ENCODE measurements at regions not wholly inside any gene's neighbourhood (a gene's known extent, or its start where the extent isn't known, plus 50 kb on each side); places are given as distances from the start of the nearest gene placed in this dataset.
A peak's percentile ranks its signal among the peaks of the same experiment; 100 is the strongest.

DNA sequence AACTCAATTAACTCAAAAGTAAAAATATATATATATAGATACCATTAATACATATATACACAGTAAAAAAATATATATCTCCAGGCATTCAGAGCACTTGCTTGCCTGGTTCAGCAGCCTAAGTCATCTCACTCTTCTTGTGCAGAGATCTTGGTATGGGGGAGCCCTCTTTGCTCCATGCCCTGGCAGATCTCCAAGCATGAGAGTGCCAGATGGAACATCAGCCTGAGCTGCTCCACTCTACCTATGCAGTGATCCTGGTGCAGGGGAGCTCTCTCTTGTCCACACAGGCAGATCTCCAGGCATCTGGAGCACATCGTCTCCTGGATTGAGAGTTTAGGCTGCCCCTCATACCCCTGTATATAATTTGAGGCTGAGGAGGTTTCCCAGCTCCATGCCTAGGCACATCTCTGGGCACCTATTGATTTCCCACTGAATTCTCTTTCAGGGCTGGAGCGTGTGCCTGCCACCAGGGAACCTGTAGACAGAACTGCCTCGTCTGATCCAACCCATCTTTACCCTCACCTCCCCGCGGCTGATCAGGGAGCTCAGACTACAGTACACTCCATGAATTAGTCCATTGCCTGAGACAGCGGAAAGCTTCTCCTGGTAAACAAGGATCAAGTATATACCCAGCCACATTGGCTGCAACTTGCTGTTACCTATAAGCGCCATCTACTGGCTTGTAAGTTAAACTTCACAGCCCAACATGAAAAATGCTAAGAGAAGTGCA is 342.4 kb upstream of the GRIA1 start:
- Histone ChIP-seq H3K9me3 (ENCODE audit: severe bottlenecking) (peaks cover 3% of the 10 kb centered on the region), H3K36me3 (no peaks in the 10 kb centered on the region), H3K27ac (no peak overlapping the region), H3K4me3 (ENCODE audit: low read depth, low read length) (no peak overlapping the region; the same call in 1 of the 2 replicates), H3K27me3 (ENCODE audit: insufficient read depth, low read depth, severe bottlenecking) (no peaks in the 10 kb centered on the region)
- TF ChIP-seq, protein P1, sequence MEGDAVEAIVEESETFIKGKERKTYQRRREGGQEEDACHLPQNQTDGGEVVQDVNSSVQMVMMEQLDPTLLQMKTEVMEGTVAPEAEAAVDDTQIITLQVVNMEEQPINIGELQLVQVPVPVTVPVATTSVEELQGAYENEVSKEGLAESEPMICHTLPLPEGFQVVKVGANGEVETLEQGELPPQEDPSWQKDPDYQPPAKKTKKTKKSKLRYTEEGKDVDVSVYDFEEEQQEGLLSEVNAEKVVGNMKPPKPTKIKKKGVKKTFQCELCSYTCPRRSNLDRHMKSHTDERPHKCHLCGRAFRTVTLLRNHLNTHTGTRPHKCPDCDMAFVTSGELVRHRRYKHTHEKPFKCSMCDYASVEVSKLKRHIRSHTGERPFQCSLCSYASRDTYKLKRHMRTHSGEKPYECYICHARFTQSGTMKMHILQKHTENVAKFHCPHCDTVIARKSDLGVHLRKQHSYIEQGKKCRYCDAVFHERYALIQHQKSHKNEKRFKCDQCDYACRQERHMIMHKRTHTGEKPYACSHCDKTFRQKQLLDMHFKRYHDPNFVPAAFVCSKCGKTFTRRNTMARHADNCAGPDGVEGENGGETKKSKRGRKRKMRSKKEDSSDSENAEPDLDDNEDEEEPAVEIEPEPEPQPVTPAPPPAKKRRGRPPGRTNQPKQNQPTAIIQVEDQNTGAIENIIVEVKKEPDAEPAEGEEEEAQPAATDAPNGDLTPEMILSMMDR (IDR thresholded peaks at IDR 0.05; ENCODE audit: low read depth, low read length), result peak; percentile 66
- DNase-seq, result peak; percentile 66

DNA sequence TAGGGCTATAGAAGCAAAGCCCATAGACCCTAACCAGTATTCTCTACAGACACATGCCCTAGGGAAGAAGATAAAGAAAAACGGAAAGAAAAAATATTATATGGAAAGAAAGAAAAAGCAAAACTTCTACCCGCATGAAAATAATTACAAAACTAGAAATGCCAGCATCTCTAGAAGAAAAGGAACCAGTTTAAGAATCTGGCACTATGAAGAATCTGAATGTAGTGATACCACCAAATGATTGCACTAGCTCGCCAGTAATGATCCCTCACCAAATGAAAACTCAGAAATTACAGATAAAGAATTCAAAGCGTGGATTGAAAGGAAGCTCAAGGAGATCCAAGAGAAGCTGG is 341.9 kb upstream of the GRIA1 start:
- Histone ChIP-seq H3K27ac (no peak overlapping the region), H3K4me3 (ENCODE audit: low read depth, low read length) (no peak overlapping the region), H3K27me3 (ENCODE audit: insufficient read depth, low read depth, severe bottlenecking) (no peaks in the 10 kb centered on the region), H3K36me3 (no peaks in the 10 kb centered on the region), H3K9me3 (ENCODE audit: severe bottlenecking) (peaks cover 3% of the 10 kb centered on the region)
- no peak for DNase-seq
- TF ChIP-seq, protein P1 (IDR thresholded peaks at IDR 0.05; ENCODE audit: low read depth, low read length), result no peak

DNA sequence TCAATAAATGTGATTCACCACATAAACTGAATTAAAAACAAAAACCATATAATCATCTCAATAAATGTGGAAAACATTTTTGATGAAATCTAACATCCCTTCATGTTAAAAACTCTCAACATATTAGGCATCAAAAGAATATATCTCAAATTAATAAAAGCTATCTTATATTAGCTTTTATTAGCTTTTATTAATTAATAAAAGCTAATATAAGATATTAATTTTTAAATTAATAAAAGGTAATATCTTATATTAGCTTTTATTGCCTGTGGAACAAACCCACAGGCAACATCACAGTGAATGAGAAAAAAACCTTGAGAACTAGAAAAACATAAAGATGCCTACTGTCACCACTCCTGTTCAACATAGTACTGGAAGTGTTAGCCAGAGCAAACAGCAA is 338.9 kb upstream of the GRIA1 start:
- Histone ChIP-seq H3K27ac (no peak overlapping the region), H3K36me3 (no peaks in the 10 kb centered on the region), H3K4me3 (ENCODE audit: low read depth, low read length) (no peak overlapping the region), H3K27me3 (ENCODE audit: insufficient read depth, low read depth, severe bottlenecking) (no peaks in the 10 kb centered on the region), H3K9me3 (ENCODE audit: severe bottlenecking) (no peaks in the 10 kb centered on the region)
- TF ChIP-seq, protein P1 (IDR thresholded peaks at IDR 0.05; ENCODE audit: low read depth, low read length), result no peak
- no peak for DNase-seq

DNA sequence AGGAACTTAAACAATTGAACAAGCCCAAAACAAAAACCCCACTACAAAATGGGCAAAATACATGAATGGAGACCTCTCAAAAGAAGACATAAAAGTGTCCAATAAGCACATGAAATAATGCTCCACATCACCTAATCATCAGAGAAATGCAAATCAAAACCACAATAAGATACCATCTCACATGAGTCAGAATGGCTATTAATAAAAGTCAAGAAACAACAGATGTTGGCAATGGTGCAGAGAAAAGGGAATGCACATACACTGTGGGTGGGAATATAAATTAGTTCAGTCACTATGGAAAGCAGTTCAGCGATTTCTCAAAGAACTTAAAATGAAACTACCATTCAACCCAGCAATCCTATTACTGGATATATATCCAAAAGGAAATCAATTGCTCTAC is 337.4 kb upstream of the GRIA1 start:
- Histone ChIP-seq H3K36me3 (no peaks in the 10 kb centered on the region), H3K27me3 (ENCODE audit: insufficient read depth, low read depth, severe bottlenecking) (no peaks in the 10 kb centered on the region), H3K9me3 (ENCODE audit: severe bottlenecking) (no peaks in the 10 kb centered on the region), H3K4me3 (ENCODE audit: low read depth, low read length) (no peak overlapping the region), H3K27ac (no peak overlapping the region)
- TF ChIP-seq, protein P1 (IDR thresholded peaks at IDR 0.05; ENCODE audit: low read depth, low read length), result no peak
- no peak for DNase-seq

DNA sequence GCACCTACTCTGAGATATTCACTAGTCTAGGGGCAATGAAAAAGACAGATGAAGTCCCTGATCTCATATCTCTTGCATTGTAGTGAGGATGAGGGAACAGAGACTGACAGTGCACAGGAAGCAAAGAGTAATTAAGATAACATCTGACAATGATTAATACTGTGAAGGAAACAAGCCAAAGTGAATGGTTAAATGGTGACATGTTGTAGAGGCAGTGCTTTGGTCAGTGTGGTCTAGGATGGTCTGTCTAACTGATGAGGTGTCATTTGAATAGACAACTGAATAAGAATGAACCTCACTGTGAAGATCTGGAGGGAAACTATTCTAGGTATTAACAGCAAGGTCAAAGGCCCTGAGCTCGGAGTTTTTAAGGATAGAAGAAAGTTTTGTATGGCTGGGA is 333.3 kb upstream of the GRIA1 start:
- DNase-seq, result no peak
- H3K27me3 ChIP-seq (ENCODE audit: insufficient read depth, low read depth, severe bottlenecking), result no peaks in the 10 kb centered on the region
- H3K36me3 ChIP-seq, result no peaks in the 10 kb centered on the region
- H3K9me3 ChIP-seq (ENCODE audit: severe bottlenecking), result no peaks in the 10 kb centered on the region
- no peak overlapping the region for H3K27ac ChIP-seq
- no peak overlapping the region for H3K4me3 ChIP-seq (ENCODE audit: low read depth, low read length)
- TF ChIP-seq, protein P1 (IDR thresholded peaks at IDR 0.05; ENCODE audit: low read depth, low read length), result no peak

DNA sequence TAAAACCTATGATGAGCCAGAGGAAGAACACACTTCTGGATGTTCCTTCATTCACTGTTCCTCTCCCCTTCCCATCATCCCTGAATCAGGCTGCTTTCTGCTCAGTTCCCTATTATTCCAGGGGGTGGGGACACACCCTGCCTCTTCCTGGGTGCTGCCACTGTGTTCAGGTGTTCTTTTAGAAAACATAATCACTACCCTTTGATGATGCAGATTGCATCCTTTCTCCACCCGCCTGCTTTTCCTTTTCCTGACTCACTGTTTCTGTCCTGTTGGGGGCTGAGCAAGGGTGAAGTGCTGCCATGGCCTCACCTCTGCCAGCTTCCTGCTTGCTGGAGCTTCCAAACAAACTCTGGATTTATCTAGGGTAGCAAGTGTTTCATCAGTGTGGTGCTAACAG is 331.9 kb upstream of the GRIA1 start:
- Histone ChIP-seq H3K4me3 (ENCODE audit: low read depth, low read length) (no peak overlapping the region), H3K9me3 (ENCODE audit: severe bottlenecking) (no peaks in the 10 kb centered on the region), H3K27me3 (ENCODE audit: insufficient read depth, low read depth, severe bottlenecking) (no peaks in the 10 kb centered on the region), H3K36me3 (no peaks in the 10 kb centered on the region), H3K27ac (no peak overlapping the region)
- DNase-seq, result no peak
- TF ChIP-seq, protein P1 (IDR thresholded peaks at IDR 0.05; ENCODE audit: low read depth, low read length), result no peak
